8988T (cell line): ENCODE measurements at regions not wholly inside any gene's neighbourhood (a gene's known extent, or its start where the extent isn't known, plus 50 kb on each side); places are given as distances from the start of the nearest gene placed in this dataset.

Experiments
- DNase-seq: peaks from one replicate; pipeline ENCODE4 v3.0.0; 2011

- no peak for DNase-seq
Measured at GRCh38 chr1:234745844-234746797, 136.1 kb upstream of the IRF2BP2 start.

GRCh38 chr1:234745276-234745675 is 135.3 kb upstream of the IRF2BP2 start:
- DNase-seq, result no peak

- no peak for DNase-seq
Measured at GRCh38 chr1:234743791-234744611, 134.0 kb upstream of the IRF2BP2 start.

GRCh38 chr1:234742622-234743021 is 132.6 kb upstream of the IRF2BP2 start:
- no peak for DNase-seq

GRCh38 chr1:234737967-234738314 is 128.0 kb upstream of the IRF2BP2 start:
- no peak for DNase-seq

- DNase-seq, result no peak
Measured at GRCh38 chr1:234735916-234736315, 125.9 kb upstream of the IRF2BP2 start.

- no peak for DNase-seq
Measured at GRCh38 chr1:234735476-234735875, 125.5 kb upstream of the IRF2BP2 start.

- no peak for DNase-seq
Measured at GRCh38 chr1:234734869-234735268, 124.9 kb upstream of the IRF2BP2 start.

- DNase-seq, result no peak
Measured at GRCh38 chr1:234734412-234734835, 124.4 kb upstream of the IRF2BP2 start.

GRCh38 chr1:234733427-234733826 is 123.4 kb upstream of the IRF2BP2 start:
- DNase-seq, result no peak

GRCh38 chr1:234732671-234733390 is 122.9 kb upstream of the IRF2BP2 start:
- no peak for DNase-seq

- no peak for DNase-seq
Measured at GRCh38 chr1:234732260-234732659, 122.3 kb upstream of the IRF2BP2 start.

GRCh38 chr1:234731569-234732085 is 121.6 kb upstream of the IRF2BP2 start:
- DNase-seq, result no peak

- no peak for DNase-seq
Measured at GRCh38 chr1:234730770-234731568, 121.0 kb upstream of the IRF2BP2 start.

- DNase-seq, result no peak
Measured at GRCh38 chr1:234730475-234730769, 120.4 kb upstream of the IRF2BP2 start.

- DNase-seq, result no peak
Measured at GRCh38 chr1:234729561-234730474, 119.8 kb upstream of the IRF2BP2 start.

- no peak for DNase-seq
Measured at GRCh38 chr1:234728740-234729139, 118.8 kb upstream of the IRF2BP2 start.

- DNase-seq, result no peak
Measured at GRCh38 chr1:234727018-234727940, 117.3 kb upstream of the IRF2BP2 start.

- no peak for DNase-seq
Measured at GRCh38 chr1:234726359-234726943, 116.5 kb upstream of the IRF2BP2 start.
